ENCODE measurements at regions not wholly inside any gene's neighbourhood (a gene's known extent, or its start where the extent isn't known, plus 50 kb on each side); places are given as distances from the start of the nearest gene placed in this dataset.

DNA sequence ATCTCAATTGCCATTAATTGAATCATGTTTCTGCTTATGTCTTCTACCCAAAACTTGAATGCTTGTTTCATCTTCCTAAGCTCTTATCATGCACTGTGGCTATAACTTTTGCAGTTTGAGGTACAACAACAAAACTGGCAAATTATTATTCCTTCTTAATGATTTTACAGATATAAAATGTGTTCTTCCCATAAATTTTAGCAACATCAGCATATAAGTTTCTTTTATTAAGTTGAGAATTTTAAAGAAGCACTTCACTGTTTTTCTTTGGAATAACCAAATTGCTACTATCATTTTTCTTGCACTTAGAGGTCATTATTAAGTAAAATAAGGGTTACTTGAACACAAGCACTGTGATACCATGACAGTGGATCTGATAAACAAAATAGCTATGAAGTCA, 862.6 kb upstream of the CADM2 start:
- no peak for TF ChIP-seq ZBTB11 (CRISPR knock-in tag; IDR thresholded peaks at IDR 0.05)
- TF ChIP-seq TCF7L2 (IDR thresholded peaks at IDR 0.05; ENCODE audit: low read depth, low read length) = no peak
- no peak for TF ChIP-seq JUND (IDR thresholded peaks at IDR 0.05; ENCODE audit: borderline replicate concordance, low read depth, low read length)
- no peak for TF ChIP-seq JUND (tag; IDR thresholded peaks at IDR 0.05; ENCODE audit: borderline replicate concordance, low read depth, low read length)
- TF ChIP-seq, protein P1, sequence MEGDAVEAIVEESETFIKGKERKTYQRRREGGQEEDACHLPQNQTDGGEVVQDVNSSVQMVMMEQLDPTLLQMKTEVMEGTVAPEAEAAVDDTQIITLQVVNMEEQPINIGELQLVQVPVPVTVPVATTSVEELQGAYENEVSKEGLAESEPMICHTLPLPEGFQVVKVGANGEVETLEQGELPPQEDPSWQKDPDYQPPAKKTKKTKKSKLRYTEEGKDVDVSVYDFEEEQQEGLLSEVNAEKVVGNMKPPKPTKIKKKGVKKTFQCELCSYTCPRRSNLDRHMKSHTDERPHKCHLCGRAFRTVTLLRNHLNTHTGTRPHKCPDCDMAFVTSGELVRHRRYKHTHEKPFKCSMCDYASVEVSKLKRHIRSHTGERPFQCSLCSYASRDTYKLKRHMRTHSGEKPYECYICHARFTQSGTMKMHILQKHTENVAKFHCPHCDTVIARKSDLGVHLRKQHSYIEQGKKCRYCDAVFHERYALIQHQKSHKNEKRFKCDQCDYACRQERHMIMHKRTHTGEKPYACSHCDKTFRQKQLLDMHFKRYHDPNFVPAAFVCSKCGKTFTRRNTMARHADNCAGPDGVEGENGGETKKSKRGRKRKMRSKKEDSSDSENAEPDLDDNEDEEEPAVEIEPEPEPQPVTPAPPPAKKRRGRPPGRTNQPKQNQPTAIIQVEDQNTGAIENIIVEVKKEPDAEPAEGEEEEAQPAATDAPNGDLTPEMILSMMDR (IDR thresholded peaks at IDR 0.05 in 2 of 3, conservative IDR thresholded peaks at IDR 0.05 in 1 of 3; ENCODE audit: insufficient read depth in 2 of 3, low read depth in 1 of 3, low read length in 3 of 3) = no peak
- no peak for TF ChIP-seq POLR2A (conservative IDR thresholded peaks at IDR 0.05)
- TF ChIP-seq AFF4 (CRISPR knock-in tag; IDR thresholded peaks at IDR 0.05) = no peak
- TF ChIP-seq TEAD1 (CRISPR knock-in tag; IDR thresholded peaks at IDR 0.05) = no peak
- no peak for TF ChIP-seq THRB (CRISPR knock-in tag; conservative IDR thresholded peaks at IDR 0.05)
- no peak for TF ChIP-seq FOXA1 (IDR thresholded peaks at IDR 0.05; ENCODE audit: borderline replicate concordance)
- no peak for TF ChIP-seq SIN3A (IDR thresholded peaks at IDR 0.05; ENCODE audit: borderline replicate concordance in 2 of 2, control insufficient read depth in 1 of 2, low read depth in 2 of 2, low read length in 2 of 2)
- no peak for TF ChIP-seq PRMT5 (CRISPR knock-in tag; IDR thresholded peaks at IDR 0.05)
- no peak for TF ChIP-seq CHD4 (IDR thresholded peaks at IDR 0.05; ENCODE audit: insufficient read depth, insufficient replicate concordance, low read depth, low read length, poor library complexity, severe bottlenecking)

Measured in K562 (cell line).